Activated CD4-positive, alpha-beta T cell treated with anti-CD3 and anti-CD28 coated beads, Interleukin-2, amount 50 U/mL, for 16 hours (primary cell): ENCODE measurements at regions not wholly inside any gene's neighbourhood (a gene's known extent, or its start where the extent isn't known, plus 50 kb on each side); places are given as distances from the start of the nearest gene placed in this dataset.
"Not testable (repeated sequence)": the region's sequence is repeated elsewhere in the genome, so short reads cannot be mapped to it uniquely, and the experiment has no call there.

Experiments
- DNase-seq: peaks from one replicate; pipeline ENCODE4 v3.0.0-alpha.2; 2020

DNA sequence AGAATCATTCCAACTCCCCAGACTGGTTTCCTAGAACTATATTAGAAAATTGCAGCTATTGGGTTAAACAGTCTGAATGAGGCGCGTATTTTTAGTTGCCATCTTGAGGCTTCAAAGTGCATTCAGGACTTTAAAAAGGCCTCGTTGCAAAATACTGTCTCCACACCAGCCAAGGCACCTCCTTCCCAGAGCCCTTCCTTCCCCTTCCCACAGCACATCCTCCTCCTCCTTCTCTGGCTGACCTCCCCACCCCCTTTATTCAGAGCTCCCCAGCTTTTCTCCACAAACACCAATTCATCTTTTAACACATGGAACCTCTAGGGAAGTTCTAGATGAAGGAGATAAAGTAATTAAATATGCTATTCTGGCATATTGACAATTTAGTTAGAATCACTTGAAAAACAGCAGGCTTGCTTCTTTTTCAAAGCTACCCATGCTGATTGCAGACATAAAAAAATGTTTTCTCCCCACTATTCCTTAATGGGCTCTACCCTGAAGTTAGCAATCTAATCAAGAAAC is 90.3 kb downstream of the RTP5 start:
- DNase-seq, result no peak

- DNase-seq, result no peak
Observed at GRCh38 chr2:241961454-241961853, 91.9 kb downstream of the RTP5 start.

DNA sequence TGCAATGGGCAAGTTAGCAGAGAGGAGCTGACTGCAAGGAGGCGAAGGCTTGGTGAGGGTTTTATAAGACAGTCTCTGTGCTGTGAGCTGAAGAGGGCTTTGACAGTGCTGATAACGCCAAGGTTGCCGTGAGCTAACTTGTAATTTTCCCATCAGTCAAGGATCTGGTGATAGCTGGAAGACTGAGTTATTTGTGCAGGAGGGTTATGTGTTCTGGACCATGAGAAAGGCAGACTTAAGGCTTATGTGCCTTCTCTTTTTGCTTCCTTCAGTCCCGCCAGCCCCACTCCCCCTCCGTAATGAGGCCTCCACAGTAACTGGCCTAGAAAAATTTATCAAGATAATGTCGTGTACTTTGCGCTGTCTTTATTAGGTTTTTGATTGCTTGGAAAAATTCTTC is 94.6 kb downstream of the RTP5 start:
- no peak for DNase-seq

DNA sequence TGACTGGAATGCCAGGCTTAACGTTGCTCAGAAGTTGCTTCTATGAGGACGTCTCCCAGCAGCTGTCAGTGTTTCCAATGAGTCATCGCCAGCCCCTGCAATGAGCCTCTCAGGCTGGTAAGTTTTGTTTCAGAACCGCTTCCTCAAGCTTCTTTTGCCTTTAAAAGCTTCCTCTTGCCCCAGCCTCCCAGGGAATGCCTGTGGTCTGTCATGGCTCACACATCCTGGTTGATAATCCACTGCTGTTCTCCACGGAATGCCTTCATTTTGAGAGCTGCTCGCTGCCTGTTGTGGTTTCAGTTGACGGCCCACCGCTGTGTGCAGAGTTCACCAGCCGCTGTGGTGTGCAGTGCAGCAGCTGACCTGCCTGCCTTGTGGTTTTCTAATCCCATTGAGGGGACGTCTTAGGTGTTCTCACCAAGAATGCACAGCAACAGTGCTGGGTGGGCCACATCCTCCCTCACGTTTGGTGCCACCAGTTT is 96.4 kb downstream of the RTP5 start:
- peak; percentile 74 for DNase-seq

GRCh38 chr2:241966647-241967466 is 97.3 kb downstream of the RTP5 start:
- DNase-seq, result no peak

DNA sequence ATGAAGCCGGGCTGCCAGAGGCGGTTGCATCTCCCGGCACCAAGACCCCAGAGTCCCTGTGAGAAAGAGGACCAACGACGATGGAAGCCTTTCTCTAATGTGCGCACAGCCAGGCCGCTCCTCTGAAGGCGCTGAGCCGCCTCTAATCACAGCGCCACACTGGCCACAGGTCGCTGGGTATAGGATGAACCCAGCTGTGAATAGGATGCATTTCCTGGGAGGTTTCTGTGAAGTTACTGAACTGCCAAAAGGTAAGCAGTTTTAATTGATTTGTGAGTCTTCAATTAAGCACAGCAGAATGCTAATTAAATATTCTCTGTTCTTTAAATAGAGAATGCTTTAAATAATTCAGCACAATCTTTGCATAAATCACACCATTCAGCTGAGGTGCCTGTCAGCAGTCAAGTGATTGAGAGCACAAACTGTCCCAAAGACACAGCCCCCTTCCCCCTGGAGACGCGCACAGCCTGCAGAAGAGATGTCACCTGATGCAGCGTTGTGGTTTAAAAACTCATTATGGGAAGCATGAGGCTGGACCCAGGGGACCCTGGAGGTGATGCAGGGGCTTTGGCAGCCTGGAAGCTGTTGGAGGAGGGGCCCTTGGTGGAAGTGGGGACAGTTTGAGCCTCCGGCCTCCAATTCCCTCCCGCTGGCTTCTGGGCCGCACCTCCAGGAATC is 98.1 kb downstream of the RTP5 start:
- DNase-seq, result no peak

DNA sequence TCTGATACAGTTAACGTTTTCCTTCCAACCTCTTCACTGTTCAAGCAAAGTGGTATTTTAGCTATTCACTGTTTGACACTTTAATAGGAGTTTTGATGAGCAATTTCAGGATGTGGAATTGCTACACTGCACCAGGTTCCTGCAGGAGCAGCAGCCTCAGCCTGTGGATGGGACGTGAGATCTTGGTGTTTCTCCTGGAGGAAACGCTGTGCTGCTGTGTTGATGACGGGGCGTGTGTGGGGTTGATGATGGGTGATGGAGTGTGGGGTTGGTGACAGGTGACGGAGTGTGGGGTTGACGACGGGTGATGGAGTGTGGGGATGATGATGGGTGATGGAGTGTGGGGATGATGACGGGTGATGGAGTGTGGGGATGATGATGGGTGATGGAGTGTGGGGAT is 98.9 kb downstream of the RTP5 start:
- no peak for DNase-seq

DNA sequence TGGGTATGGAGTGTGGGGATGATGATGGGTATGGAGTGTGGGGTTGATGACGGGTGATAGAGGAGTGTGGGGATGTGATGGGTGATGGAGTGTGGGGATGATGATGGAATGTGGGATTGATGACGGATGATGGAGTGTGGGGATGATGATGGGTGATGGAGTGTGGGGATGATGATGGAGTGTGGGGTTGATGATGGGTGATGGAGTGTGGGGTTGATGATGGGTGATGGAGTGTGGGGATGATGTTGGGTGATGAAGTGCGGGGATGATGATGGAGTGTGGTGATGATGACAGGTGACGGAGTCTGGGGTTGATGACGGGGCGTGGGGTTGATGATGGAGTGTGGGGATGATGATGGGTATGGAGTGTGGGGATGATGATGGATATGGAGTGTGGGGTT is 99.7 kb downstream of the RTP5 start:
- DNase-seq, result not testable (repeated sequence)

GRCh38 chr2:241970716-241971115 is 101.2 kb downstream of the RTP5 start:
- no peak for DNase-seq

DNA sequence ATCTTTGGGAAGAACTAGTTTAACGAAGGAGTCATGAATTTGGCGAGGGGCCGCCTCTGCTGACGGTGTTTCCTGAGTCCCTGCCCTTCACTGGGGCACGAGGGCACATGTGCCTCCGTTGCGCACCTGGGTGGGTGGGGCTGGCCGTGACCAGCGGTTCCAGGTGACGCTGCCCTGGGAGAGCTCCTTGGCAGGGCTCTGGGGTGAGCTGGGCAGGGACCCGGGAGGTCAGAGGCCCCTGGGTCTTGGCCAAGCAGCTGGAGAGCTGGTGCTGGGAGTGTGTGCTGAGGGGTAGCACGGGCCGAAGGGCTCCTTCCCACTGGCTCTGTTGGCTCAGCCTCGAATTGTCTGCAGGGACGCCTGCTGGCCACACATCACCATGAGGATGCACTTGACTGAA is 104.6 kb downstream of the RTP5 start:
- no peak for DNase-seq

GRCh38 chr2:241974851-241975592 is 105.5 kb downstream of the RTP5 start:
- no peak for DNase-seq

DNA sequence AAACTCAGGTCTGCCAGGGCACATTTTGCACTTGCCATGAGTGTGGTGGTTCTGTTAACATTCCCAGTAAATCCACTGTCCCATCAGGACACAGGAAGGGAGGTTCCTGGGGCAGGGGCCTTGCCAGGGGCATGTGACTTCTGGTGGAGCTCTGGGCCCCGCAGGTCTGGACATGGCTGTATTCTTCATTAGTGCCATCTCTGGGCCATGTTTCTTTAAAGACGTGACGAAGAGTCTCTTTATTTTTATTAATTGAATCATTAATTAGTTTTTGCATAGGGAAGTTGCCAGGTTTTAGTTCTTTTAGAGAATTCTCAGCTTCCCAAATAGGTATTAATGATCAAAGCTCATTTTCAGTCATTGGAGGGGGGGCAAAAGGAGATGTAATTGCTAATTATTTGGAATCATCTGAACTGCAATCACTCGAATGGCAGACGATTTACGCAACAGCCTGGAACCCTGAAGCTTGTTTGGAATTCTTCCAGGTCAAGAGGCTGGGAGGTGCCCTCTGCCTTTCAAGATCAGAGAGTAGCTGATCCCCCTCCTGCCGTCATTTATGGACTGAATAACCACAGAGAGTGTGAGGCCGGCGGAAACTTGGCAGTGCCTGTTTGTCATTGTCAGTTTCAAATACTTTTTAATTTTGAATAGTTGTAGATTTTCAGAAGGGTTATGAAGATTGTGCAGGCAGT is 106.2 kb downstream of the RTP5 start:
- DNase-seq, result no peak

DNA sequence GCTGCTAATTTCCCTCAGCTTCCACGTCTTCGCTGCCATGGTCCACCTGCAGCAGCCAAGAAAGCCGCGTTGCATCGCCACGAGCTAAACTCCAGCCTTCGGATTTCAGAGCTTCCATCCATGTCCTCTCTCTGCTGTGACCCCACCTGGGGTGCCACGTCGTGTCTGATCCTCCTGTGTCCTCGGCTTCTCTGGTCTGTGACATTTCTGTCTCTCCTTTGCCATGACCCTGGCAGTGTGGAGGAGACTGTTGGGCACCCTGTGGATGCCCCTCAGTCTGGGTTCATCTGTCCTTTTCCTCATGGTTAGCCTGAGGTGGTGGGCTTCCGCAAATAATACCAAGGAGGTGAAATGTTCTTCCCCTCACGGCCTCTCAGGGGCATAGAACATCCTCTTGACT is 106.8 kb downstream of the RTP5 start:
- no peak for DNase-seq

DNA sequence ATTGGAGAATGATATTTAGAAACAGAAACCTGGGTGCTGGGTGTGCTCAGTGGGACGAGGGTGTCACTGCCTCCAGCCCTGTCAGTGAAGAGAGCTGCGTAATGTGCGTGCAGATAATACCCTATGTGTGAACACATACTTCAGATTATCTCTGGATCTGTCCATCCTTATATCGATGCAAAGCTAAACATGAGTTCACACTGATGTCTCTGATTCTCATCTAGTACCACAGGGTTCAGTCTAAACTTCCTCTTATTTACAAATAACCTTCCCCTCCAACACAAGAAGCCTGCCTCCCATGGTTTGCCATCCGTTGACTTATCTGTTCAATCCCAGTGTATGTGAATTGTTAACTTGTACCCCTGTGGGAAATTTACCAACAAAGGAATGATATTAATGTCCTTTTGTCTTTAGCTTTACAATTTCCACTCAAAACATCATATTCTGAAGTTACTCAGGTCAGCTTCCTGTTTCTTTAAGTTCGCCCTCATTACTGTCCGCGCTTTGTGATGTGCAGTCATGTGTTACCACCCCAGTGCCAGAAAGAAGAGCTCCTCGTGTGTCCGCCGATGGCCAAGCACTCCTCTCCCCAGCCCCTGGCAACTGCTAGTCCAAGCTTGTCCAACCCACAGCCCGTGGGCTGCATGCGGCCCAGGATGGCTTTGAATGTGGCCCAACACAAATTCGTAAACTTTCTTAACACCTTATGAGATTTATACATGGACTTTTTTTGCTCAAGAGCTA is 108.2 kb downstream of the RTP5 start:
- DNase-seq, result no peak

DNA sequence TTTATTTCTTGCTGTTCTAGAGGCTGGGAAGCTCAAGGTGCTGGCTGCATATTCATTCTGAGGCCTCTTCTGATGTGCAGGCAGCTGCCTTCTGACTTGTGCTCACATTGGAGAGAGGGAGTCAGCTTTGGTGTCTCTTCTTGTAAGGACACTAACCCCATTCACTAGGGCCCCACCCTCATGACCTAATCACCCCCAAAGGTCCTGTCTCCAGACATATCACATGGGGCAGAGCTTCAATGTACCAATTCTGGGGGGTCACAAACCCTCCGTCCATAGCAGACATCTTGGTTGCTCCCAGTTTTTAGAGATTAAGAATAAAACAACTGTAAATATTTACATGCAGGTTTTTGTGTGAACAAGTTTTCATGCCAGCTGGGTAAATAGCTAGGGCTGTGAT is 109.1 kb downstream of the RTP5 start:
- no peak for DNase-seq

- no peak for DNase-seq
Observed at GRCh38 chr2:241980193-241980592, 110.7 kb downstream of the RTP5 start.

- DNase-seq, result no peak
Observed at GRCh38 chr2:241981076-241981700, 111.7 kb downstream of the RTP5 start.

DNA sequence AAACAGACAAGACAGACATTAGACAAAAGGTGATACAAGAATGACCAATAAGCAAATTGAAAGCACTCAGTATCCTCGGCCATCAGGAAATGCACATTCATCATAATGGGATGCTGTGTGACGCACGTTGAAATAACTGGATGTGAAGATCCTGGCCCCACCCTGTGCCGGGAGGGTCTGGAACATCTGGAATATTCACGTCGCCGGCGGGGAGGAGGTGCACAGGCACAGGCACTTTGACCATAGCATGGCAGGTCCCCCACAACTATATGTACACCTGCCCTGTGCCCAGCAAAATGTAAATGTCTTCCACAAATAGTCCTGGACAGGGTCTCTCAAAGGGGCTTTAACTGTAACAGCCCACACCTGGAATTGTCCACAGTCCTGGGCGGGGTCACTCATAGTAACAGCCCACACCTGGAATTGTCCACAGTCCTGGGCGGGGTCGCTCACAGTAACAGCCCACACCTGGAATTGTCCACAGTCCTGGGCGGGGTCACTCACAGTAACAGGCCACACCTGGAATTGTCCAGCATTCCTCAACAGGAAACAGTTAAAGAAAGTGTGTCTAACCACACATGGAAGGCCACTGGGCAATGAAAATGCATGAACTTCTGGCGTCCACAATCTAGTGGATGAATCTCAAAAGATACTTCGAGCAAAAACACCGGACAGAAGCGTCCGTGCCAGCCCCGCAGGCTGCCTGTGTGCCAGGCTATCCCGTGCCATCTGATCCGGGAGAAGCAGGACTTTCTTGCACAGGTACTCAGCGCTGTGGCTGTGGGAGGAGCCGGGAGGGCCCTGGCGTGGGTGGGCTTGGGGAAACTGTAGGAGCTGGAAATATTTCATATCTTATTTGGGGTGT is 113.4 kb downstream of the RTP5 start:
- no peak for DNase-seq

DNA sequence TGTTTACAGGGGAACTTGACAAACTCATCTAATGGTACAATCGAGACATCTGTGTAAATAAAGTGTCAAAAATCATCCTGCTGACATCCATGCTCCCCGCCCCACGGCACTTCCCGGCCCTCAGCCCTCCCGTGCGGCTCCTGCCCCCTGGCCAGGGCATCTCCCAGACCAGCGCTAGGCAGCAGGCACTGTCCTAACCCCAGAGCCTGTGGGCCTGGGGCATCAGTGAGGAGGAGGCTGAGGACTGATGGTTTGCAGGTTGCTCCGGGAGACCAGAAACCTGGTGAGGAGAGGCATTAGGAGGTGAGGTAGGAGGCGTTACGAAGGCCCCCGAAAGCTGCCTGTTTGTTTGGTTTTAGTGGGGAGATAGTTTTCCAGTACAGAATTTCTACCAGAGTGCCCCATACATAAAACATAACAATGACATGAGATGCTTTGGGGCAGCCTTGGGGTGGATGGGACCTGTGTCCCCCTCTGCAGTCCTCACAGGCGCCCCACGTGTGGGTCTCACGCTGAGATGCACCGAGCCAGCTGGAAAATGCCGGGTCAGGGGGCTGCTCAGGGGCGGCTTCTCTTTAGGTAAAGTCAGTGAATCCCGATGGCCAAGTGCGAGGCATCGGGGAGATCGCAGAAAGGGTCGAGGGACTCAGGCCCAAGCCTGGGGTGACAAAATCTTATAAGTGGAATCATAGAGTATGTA is 114.2 kb downstream of the RTP5 start:
- no peak for DNase-seq

- no peak for DNase-seq
Observed at GRCh38 chr2:241984271-241984655, 114.7 kb downstream of the RTP5 start.
